ENCODE measurements at regions not wholly inside any gene's neighbourhood (a gene's known extent, or its start where the extent isn't known, plus 50 kb on each side); places are given as distances from the start of the nearest gene placed in this dataset.

DNA sequence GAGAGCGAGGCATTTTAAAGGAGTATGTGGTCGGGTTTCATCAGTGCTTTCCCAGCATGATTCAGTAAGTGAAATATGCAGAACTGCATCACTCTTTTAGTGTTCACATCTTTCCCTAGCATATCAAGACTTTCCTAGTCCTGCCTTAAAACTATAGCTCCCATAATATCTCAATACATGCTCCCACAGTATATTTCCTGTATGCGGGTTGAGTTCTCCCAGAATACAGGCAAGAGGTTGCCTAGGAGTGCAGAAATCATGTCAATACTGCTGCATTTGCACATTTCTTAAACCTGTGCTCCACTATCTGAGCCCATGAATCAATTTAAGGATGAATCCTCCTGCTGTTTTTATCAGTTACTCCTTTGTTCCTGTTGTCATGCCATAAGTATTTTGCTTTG, 386.6 kb upstream of the SLC35B3 start:
- Histone ChIP-seq H3K27me3 (ENCODE audit: control insufficient read depth, insufficient read depth, low read length) (0 out of 2 replicates have a peak, but pooled peaks cover 2% of the 10 kb centered on the region), H3K4me3 (ENCODE audit: low read depth in 2 of 2, low read length in 2 of 2) (no peak overlapping the region), H3K9me3 (ENCODE audit: control insufficient read depth, insufficient read depth, low read depth, low read length) (0 out of 2 replicates have a peak, but pooled peaks cover 6% of the 10 kb centered on the region), H3K36me3 (ENCODE audit: control insufficient read depth, insufficient read depth, low read length) (no peaks in the 10 kb centered on the region), H3K4me1 (ENCODE audit: control insufficient read depth, insufficient read depth, low read length) (no peaks in the 10 kb centered on the region), H3K27ac (ENCODE audit: low read length) (no peak overlapping the region)
- TF ChIP-seq CTCF (IDR thresholded peaks at IDR 0.05) = no peak
- TF ChIP-seq, protein P1, sequence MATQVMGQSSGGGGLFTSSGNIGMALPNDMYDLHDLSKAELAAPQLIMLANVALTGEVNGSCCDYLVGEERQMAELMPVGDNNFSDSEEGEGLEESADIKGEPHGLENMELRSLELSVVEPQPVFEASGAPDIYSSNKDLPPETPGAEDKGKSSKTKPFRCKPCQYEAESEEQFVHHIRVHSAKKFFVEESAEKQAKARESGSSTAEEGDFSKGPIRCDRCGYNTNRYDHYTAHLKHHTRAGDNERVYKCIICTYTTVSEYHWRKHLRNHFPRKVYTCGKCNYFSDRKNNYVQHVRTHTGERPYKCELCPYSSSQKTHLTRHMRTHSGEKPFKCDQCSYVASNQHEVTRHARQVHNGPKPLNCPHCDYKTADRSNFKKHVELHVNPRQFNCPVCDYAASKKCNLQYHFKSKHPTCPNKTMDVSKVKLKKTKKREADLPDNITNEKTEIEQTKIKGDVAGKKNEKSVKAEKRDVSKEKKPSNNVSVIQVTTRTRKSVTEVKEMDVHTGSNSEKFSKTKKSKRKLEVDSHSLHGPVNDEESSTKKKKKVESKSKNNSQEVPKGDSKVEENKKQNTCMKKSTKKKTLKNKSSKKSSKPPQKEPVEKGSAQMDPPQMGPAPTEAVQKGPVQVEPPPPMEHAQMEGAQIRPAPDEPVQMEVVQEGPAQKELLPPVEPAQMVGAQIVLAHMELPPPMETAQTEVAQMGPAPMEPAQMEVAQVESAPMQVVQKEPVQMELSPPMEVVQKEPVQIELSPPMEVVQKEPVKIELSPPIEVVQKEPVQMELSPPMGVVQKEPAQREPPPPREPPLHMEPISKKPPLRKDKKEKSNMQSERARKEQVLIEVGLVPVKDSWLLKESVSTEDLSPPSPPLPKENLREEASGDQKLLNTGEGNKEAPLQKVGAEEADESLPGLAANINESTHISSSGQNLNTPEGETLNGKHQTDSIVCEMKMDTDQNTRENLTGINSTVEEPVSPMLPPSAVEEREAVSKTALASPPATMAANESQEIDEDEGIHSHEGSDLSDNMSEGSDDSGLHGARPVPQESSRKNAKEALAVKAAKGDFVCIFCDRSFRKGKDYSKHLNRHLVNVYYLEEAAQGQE (IDR thresholded peaks at IDR 0.05; ENCODE audit: insufficient read depth in 1 of 2, low read depth in 2 of 2, low read length in 1 of 2) = no peak
- no peak for TF ChIP-seq TCF7L2 (IDR thresholded peaks at IDR 0.05; ENCODE audit: low read depth, low read length)
- TF ChIP-seq POLR2AphosphoS5 (IDR thresholded peaks at IDR 0.05; ENCODE audit: low read depth, low read length) = no peak
- TF ChIP-seq SIN3A (IDR thresholded peaks at IDR 0.05; ENCODE audit: borderline replicate concordance, insufficient read depth, low read depth, low read length) = no peak
- no peak for DNase-seq (ENCODE audit: low read depth, low spot score)
- no TSS peak for BruUV-seq (replicated peaks)
- ChIA-PET POLR2A (no interaction called here), CTCF (no interaction called here)
- intact Hi-C loops (cut with micrococcal nuclease; ENCODE audit: unreplicated experiment) (no loop called here), in situ Hi-C loops (cut with HindIII; ENCODE audit: low pct_unique_long_range_greater_than_20kb, low sequenced_read_pairs) (no loop called here)
- no peak for ATAC-seq

GRCh38 chr6:8820313-8820712, 385.0 kb upstream of the SLC35B3 start:
- TF ChIP-seq SIN3A (IDR thresholded peaks at IDR 0.05; ENCODE audit: borderline replicate concordance, insufficient read depth, low read depth, low read length) (no peak), TCF7L2 (IDR thresholded peaks at IDR 0.05; ENCODE audit: low read depth, low read length) (no peak), POLR2AphosphoS5 (IDR thresholded peaks at IDR 0.05; ENCODE audit: low read depth, low read length) (no peak), CTCF (IDR thresholded peaks at IDR 0.05) (no peak)
- TF ChIP-seq, protein P1 (IDR thresholded peaks at IDR 0.05; ENCODE audit: insufficient read depth in 1 of 2, low read depth in 2 of 2, low read length in 1 of 2) = no peak
- Histone ChIP-seq H3K36me3 (ENCODE audit: control insufficient read depth, insufficient read depth, low read length) (no peaks in the 10 kb centered on the region), H3K4me1 (ENCODE audit: control insufficient read depth, insufficient read depth, low read length) (no peaks in the 10 kb centered on the region), H3K4me3 (ENCODE audit: low read depth in 2 of 2, low read length in 2 of 2) (no peak overlapping the region), H3K27me3 (ENCODE audit: control insufficient read depth, insufficient read depth, low read length) (0 out of 2 replicates have a peak, but pooled peaks cover 2% of the 10 kb centered on the region), H3K9me3 (ENCODE audit: control insufficient read depth, insufficient read depth, low read depth, low read length) (0 out of 2 replicates have a peak, but pooled peaks cover 6% of the 10 kb centered on the region), H3K27ac (ENCODE audit: low read length) (no peak overlapping the region)
- no TSS peak for BruUV-seq (replicated peaks)
- ATAC-seq (no peak), DNase-seq (ENCODE audit: low read depth, low spot score) (no peak)
- intact Hi-C loops (cut with micrococcal nuclease; ENCODE audit: unreplicated experiment) (no loop called here), in situ Hi-C loops (cut with HindIII; ENCODE audit: low pct_unique_long_range_greater_than_20kb, low sequenced_read_pairs) (no loop called here)
- POLR2A ChIA-PET = no interaction called here
- CTCF ChIA-PET = no interaction called here

Data from Panc1 (cell line).